H4 (cell line): ENCODE measurements at regions not wholly inside any gene's neighbourhood (a gene's known extent, or its start where the extent isn't known, plus 50 kb on each side); places are given as distances from the start of the nearest gene placed in this dataset.

Experiments
- DNase-seq: peaks from one replicate; pipeline ENCODE4 v3.0.0-alpha.2; 2015; ENCODE audit warnings: low spot score

GRCh38 chr3:194082743-194083636, 53.0 kb upstream of the HES1 start:
- no peak for DNase-seq

- DNase-seq = no peak
These were observed 52.2 kb upstream of the HES1 start for GRCh38 chr3:194083637-194084224.

GRCh38 chr3:194084284-194084683, 51.7 kb upstream of the HES1 start:
- DNase-seq = no peak
